GM18520 (cell line): ENCODE measurements at regions not wholly inside any gene's neighbourhood (a gene's known extent, or its start where the extent isn't known, plus 50 kb on each side); places are given as distances from the start of the nearest gene placed in this dataset.

Experiments
- ATAC-seq: cut with Tn5 transposase; IDR thresholded peaks from one replicate; pipeline ENCODE4 v1.9.1; 2021; ENCODE audit not compliant: unreplicated experiment

DNA sequence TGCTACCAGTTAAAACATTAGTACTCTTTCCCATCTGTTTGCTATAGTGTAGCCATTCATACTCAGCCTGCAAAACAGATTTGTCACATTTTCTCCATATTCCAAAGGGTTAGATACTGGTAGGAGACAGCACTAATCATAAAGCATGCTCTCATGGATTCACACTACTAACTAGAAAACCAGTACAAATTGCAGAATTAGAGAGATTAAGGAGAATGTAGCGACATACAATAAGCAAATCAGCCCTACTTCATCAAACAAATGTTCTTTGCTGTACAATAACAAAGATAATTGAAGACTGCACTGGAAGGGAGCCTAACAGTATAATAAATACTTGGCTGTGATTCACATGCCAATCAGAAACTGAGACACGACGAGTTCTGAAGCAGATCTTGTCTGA, 368.0 kb upstream of the PRMT6 start:
- no peak for ATAC-seq

DNA sequence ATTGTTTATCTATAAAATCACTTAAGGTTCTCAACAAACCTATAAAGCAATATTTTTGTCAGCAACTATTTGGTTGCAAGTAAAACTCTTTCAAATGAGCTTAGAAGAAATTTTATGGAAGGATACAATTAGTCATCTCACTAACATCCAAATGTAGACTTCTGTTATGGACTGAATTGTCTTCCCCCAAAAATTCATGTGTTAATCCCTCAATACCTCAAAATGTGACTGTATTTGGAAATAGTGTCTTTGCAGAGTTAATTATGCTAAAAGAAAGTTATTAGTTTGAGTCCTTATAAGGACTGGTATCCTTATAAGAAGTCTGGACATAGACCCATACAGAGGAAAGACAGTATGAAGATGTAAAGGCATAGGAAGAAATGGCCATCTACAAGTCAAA, 357.8 kb upstream of the PRMT6 start:
- no peak for ATAC-seq

DNA sequence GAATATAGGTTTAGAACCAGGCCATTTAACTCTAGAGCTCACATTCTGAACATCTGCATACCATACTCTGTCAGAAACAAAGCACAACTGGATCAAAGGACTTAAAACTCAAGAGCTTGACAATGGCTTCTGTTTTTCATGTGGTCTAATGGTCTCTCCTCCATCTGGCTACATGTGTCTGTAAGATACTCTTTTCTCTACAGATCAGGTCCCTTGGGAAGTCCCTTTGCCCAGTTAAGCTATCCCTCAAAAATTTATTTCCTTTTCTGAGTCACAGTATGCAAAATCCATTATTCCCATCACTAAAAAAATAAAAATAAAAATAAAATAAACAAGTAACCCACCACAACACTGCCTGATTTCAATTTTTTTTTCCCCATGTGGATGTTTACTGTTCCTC, 357.0 kb upstream of the PRMT6 start:
- ATAC-seq = no peak

DNA sequence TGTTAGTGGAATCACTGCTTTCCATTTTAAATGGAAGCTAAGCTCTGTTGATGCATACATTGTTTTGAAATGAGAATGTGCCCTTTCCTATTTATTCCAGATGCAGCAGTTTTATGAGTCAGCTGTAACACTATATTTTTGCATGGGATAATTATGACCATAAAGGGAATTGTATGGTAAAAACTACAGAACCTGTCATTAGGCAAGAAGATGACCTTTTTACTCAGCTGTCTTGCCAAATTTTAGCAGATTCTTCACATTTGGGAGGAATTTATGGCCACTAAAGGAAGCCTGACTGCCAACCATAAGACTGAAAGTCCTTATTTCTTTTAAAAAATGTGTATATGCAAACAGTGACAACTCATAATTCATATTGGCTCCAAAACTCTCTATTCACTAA, 356.3 kb upstream of the PRMT6 start:
- ATAC-seq = no peak

DNA sequence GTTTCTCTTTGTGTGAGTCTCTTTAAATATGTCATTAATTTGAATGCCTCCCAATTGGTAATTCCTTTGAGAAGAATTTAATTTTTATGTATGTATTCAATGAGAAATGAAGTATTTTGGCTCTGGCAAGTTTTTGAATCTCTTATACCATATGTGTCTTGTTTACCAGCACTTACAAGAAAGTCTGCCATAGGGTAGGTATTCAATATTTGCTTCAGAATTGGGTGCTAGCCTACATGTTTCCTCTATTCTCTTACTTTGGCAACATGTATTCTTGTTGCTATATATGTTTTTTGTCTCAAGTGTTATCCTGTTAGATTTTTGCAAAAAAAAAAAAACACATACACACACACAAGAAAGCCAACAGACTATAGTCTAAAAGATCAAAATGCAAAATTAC, 350.5 kb upstream of the PRMT6 start:
- no peak for ATAC-seq

DNA sequence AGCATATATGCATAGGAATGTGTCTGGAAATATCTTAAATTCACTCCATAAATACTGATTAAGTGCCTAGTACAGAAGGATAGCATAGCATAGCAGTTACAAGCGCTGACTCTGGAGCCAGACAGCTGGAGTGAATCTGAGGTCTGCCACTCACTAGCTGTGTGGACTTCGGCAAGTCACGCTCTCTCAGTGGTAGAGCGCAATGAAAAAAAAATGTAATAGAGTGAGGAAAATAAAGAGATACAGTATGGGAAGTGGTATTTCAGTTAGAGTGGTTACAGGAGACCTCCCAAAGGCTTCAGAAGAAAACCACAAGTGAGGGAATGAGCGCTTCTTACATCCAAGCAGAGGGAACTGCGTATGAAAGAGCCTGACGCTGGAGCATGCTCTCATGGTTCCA, 338.9 kb upstream of the PRMT6 start:
- no peak for ATAC-seq

DNA sequence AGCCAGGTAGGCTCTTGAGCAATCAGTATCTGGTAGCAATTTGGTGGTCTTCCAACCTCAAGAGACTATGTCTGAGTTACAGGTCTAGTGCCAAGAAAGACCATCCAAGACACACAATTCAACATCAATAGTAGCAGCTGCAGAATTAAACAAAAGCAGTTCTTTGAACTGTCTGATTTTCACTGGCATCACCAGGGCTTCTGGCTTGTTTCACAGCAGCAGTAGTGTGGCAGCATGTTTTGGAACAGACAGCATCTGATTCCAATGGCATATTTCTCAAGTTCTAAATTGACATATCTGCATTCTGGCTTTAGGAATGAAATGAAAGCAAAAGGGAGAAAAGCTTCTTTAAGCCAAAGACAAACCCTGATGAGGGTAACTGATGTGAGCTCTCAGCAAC, 334.7 kb upstream of the PRMT6 start:
- ATAC-seq = no peak

DNA sequence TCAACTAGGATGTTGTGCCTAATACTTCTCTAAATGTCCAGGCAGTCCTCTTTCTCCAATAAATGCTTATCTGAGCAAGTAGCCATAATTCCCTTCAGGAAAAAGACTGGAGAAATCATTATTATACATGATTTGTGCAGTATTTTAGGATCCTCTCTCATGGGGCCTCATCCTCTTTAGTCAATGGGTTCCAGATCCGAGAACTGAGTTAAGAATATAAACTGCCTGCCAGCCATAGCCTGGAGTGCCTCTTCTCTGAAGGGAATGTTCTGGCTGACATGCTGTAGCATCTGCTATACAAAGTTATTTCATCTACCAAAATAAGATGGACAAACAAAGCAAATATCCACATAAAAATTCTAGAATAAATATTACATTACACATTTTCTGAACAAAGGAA, 334.0 kb upstream of the PRMT6 start:
- ATAC-seq = no peak

DNA sequence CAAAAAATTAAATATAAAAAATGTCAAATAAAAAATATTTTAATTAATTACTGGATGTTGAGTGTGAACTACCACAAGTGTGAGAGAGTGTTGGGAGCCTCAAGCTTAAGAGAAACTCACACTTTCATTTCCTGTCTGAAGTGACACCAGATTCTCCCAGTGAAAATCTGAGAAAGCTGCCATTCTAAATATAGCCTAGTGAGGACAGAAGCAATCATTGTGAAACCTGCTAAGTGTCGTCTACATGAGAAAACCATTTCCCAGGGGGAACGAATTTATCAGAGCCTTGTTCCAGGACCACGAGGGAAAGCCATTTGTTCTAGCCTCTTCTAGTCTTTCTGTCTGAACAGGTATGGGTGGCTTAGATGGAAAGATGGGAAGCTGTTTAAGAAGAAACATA, 329.3 kb upstream of the PRMT6 start:
- ATAC-seq = peak; percentile 67

DNA sequence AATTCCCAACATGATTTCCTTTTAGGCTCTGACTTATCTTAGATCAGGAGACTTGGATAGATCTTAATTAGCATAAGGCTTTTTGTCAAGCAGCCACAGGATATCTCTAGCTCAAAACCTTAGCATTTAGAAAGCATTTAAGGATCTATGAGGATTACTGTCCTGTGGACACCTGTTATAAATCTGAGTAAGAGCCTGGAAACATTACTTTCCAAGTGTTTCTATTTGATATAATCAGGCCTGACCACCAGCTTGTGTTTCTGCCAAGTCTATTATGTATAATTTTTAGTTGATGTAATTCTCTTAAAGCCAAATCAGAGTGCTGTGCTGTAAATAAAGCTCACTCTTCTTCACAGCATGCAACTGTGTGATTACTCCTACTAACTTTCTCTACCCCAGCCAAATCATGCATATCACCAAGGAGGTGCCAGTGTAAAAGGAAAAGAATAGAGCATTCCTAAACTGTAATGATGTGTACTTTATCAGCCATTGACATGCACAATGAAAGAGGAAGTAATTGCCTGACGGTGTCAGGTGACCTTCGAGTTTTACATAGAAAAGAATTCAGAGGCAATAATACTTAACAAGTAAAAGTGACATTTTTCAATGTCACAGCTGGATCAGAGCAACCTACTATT, 309.9 kb upstream of the PRMT6 start:
- ATAC-seq = no peak

DNA sequence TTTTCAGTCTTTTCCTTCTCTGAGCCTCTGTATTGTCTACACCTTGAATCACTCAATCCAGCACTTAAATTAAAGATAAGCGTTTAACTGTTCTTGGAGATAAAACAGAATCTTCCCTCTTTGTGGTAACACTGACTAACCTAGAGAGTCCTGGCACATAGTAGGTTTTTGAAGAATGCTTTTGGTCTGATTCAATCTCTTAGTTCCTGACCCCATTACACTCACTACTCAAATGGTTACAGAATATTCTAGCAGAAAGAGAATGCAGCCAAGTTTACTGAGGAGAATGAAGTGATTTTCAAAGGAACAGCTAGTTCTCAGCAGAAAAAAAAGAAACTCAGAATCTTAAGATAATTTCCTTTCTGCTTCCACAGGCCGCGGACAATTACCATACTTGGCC, 309.2 kb upstream of the PRMT6 start:
- ATAC-seq = no peak

DNA sequence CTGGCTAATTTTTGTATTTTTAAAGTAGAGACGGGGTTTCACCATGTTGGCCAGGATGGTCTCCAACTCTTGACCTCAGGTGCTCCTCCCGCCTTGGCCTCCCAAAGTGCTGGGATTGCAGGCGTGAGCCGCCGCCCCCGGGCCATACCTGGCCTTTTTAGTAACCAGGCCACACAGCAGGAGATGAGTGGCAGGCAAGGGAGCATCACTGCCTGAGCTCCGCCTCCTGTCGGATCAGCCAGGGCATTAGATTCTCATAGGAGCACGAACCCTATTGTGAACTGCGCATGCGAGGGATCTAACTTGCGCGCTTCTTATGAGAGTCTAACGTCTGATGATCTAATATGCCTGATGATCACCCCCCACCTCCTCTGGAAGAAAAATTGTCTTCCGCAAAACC, 308.7 kb upstream of the PRMT6 start:
- no peak for ATAC-seq

DNA sequence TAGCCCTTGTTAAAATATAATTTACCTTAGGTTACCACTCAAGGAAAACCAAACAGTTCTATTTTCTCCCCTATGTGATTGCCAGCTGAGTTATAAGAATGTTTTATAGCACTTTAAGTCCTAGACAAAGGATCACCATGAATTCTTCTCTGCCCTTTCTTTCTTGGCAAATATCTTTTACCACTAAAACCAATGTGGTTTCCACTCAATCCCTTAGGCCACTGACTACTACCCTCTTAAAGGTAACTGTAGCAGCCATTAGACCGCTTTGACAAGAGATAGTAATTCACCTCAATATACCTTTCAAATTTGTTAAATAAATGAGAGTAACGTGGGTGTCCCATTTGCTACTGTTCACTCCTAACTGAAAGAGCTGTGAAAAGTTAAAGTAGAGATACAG, 307.9 kb upstream of the PRMT6 start:
- no peak for ATAC-seq

DNA sequence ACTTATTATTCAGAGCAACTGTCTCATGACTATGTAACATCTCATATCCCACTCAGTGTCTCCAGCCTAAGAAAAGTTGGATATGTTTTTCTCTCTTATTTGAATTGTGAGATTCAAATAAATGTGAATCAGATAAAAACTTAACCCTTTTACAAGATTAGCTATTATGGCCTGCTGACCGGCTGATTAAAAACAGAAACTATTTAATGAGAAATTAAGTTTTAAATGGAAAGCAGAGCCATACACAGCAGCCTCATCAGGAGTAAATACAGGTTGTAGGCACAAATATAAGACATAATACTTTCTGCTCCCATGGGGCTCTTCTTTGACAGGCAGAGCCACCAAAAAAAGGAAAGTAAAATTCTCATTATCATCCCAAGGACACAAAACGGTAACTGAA, 307.0 kb upstream of the PRMT6 start:
- ATAC-seq = no peak

DNA sequence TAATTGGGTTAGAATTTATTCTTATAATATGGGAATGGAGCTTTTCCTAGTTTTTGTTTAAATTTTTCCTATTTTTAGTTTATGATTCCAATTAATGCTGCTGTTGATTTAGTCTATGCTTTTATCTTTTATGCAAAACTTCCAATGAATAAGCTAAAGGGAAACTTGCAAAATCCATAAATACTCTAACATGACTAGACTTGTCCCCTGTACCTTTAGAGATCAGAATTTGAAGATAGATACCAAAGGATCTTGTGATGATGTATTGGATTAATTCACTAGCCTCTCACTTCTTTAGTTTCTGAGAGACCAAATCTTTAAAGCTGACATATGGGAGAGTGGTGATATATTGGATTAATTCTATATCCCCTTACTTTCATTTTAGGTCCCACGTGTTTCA, 306.6 kb upstream of the PRMT6 start:
- ATAC-seq = no peak

DNA sequence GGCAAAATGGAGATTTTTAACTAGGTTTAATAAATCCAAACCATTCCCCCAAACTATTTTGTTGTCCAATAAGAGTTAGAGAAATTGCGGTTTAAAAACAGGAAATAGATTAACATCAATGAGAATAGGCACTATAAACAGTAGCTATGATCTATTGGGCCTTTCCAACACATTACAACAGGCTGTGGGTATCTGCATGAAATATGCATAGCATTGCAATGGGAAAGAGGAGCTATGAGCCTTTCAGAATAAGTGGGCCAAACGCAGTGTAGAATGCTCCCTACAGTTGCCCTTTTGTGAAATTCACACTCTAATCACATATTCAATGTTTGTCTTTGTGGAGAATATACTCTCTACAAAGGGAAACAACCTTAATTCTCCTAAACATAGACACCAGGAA, 305.5 kb upstream of the PRMT6 start:
- ATAC-seq = no peak

DNA sequence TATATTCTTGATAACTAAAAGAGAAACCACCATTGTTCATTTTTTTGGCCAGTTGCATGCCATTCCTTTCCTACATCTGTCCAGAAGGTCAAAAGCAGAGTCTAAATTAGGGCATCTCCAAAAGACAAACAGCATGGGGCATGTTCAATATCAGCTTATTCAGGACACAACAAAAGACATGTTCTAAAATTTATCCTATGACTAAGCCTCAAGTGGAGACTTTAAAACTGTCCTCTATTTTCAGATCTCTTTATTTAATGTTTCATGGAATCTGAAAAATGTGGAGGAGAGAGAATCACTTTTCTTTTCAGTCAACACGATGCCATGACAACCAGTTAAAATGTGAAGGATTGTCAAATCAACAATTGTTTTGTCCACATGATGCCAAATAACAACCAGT, 303.4 kb upstream of the PRMT6 start:
- ATAC-seq = no peak

DNA sequence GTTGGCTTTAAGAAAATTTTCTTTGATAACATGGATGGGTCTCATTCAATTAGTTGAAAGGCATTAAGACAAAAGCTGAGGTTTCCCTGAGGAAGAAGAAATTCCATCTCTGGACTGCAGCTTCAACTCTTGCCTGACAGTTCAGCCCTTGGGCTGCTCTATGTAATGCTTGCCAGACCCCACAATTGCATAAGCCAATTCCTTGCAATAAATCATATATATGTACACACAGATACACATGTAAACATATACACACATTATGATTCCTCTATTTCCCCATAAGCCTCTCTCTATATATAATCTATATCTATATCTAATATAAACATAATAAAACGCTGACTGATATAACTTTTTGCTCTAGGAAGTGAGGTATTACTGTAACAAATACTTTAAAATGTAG, 301.5 kb upstream of the PRMT6 start:
- no peak for ATAC-seq

DNA sequence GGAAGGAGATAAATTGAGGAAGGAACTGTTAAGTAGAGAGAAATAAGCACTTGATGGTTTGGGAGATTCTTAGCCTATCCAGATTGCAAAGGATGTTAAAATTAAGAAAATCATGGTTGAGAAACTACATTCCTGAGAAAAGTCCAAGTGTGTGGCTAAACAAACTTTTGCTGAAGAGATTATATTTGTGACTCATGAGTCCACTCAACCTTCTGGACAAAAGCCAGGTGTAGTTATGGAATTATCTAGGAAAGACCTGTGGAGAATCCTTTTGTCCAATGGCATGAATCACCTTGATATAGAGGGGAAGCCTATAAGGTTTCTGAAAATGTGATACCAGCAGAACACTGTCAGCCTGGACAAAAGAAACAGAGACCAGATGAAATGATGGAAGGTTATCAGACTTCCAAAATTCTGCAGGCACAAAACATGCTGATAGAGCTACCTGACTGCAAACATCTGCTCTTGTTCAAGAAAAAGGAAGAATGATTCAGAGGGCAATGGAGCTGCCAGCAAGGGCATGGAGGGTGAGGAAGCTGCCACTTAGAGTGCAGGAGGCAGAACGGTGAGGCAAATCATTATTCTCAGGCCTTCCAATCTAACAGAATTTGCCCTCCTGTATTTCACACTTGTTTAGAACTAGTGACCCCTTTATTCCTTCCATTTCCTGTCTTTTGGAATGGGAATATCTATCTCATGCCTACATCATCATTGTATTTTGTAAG, 300.6 kb upstream of the PRMT6 start:
- ATAC-seq = no peak

DNA sequence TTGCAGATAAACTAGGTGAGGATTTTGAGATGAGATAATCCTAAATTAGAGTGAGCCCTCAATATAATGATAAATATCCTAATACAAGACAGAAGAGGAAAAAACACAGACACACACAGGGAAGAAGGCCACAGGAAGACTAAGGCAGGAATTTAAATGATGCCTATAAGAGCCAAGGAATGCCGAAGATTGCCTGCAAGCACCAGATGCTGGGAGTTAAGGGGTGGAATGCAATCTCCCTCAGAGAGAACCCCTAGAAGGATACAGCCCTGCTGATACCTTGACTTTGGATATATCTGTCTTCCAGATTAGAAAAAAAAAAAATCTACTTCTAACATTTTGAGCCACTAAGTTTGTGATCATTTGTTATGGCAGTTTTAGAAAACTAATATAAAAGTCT, 299.7 kb upstream of the PRMT6 start:
- no peak for ATAC-seq

DNA sequence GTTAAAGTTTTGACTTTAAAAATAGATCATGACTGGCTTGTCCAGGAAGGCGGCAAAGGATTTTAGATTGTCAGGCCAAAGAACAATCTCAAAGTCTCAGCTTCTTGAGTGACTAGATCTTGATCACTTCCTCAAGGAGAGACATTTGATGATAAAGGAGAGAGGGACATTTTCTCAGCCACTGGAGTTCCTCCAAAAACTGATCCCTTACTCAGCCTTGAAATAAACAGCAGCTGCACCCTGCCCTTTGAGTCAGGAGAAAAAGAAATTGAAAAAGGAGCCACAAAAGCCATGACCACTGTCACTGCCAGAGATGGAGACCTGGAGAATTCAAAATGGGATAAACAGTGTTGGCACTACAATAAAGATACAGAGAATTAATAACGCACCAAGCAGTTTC, 288.4 kb upstream of the PRMT6 start:
- ATAC-seq = no peak

DNA sequence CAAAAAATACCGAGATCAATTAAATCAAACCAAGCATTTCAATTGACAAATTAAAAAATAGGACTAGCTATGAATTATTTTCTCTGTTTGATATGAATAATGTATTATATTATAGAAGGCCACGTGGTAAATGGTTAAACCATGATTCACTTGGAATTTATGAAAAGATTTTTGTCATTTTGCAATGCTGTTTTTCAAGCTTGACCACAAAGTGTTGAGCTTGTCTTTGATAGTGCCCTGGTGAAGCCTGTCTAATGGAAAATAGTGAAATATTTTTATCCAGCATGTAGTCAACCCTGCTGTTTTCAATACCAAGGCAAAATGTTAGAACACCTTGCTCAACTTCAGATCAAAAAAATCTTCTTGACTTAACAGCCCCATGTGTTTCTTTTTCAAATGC, 288.0 kb upstream of the PRMT6 start:
- no peak for ATAC-seq

DNA sequence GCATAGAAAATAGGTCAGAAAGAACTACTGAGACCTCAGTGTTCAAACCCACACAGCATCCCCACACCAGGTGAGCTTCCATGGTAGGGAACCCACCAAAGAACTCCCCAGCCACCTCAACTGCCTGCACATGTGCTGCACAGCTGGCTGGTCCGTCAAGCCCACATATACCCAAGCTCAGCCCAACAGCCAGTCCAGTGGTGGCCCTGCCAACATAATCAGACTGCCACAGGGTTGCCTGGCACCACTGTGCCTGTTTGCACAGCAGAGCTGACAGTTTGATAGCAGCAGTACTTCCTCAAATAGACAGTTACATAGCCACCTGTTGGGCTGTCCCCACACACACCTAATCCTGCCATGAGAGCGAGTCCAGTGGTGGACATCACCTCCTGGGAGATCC, 283.3 kb upstream of the PRMT6 start:
- no peak for ATAC-seq
